ENCODE measurements at regions not wholly inside any gene's neighbourhood (a gene's known extent, or its start where the extent isn't known, plus 50 kb on each side); places are given as distances from the start of the nearest gene placed in this dataset.

DNA sequence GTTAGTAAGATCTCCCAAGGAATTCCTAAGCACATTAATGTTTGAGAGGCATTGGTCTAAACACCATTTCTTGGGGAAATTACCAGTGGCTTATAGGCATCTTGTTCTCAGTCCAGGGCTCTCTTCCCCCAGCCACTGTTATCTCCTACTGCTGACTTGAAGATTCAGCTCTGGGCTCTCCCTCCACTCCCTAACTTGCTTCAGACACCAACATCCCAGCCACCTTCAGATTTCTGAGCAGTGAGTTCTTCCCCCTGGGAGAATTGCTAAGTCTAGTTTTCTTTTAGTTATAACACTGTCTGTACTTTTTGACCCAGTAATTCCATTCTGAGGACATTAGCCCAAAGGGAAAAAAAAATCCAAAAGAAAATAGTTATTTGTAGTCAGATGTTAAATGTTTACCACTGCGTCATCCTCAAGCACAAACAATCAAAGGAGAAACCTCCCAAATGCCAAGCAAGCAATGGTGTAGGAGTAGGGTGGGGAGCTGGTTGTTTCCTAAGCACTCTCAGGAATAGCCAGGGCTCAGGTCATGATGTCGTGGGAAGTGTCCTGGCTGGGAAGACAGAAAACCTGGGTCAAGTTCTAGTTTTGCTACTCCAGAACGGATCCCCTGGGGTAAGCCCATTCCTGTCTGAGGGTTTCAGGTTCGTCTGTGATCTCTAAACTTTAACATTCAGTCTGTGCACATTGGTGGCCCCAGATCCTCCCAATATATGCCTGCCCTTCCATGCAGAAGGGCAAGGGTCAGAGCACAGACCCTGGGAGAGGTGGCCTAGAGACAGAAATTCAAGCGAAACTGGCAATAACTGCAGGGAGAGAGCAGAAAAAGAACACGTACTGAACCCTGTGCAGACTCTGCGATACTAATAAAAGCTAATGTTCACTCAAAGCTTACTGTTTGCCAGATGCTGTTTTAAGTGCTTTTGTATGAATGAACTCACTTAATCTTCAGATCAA lies 191.1 kb upstream of the FGGY start:
- no peak for TF ChIP-seq POLR2A (IDR thresholded peaks at IDR 0.05)
- TF ChIP-seq, protein P1, sequence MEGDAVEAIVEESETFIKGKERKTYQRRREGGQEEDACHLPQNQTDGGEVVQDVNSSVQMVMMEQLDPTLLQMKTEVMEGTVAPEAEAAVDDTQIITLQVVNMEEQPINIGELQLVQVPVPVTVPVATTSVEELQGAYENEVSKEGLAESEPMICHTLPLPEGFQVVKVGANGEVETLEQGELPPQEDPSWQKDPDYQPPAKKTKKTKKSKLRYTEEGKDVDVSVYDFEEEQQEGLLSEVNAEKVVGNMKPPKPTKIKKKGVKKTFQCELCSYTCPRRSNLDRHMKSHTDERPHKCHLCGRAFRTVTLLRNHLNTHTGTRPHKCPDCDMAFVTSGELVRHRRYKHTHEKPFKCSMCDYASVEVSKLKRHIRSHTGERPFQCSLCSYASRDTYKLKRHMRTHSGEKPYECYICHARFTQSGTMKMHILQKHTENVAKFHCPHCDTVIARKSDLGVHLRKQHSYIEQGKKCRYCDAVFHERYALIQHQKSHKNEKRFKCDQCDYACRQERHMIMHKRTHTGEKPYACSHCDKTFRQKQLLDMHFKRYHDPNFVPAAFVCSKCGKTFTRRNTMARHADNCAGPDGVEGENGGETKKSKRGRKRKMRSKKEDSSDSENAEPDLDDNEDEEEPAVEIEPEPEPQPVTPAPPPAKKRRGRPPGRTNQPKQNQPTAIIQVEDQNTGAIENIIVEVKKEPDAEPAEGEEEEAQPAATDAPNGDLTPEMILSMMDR (IDR thresholded peaks at IDR 0.05), result no peak
